GM12873 (cell line): ENCODE measurements at regions not wholly inside any gene's neighbourhood (a gene's known extent, or its start where the extent isn't known, plus 50 kb on each side); places are given as distances from the start of the nearest gene placed in this dataset.

Source experiments
- TF ChIP-seq, protein P1 (sequence below): IDR thresholded peaks from 2 replicates; pipeline ENCODE4 v1.5.1; 2012; ENCODE audit warnings: low read depth, mild to moderate bottlenecking, moderate library complexity, low read length, control low read depth; ENCODE audit not compliant: insufficient read depth; ENCODE audit errors: missing control alignments

DNA sequence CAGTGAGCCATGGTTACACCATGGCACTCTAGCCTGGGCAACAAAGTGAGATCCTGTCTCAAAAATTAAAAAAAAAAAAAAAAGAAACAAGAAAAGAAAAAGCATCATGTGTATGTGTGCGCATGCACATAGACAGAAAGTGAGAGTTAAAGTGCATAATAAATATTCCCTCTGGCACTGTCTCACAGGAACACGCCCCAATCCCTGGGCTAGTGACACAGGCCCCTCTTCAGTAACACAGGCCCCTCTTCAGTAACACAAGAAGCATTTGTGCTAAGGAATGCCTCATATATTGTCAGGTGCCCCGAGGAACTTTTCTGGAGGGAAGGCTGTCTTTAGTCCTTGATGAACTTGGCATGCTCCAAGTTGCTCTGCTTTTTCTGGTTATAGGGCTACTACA lies 57.5 kb downstream of the RPL27A start:
- TF ChIP-seq, protein P1, sequence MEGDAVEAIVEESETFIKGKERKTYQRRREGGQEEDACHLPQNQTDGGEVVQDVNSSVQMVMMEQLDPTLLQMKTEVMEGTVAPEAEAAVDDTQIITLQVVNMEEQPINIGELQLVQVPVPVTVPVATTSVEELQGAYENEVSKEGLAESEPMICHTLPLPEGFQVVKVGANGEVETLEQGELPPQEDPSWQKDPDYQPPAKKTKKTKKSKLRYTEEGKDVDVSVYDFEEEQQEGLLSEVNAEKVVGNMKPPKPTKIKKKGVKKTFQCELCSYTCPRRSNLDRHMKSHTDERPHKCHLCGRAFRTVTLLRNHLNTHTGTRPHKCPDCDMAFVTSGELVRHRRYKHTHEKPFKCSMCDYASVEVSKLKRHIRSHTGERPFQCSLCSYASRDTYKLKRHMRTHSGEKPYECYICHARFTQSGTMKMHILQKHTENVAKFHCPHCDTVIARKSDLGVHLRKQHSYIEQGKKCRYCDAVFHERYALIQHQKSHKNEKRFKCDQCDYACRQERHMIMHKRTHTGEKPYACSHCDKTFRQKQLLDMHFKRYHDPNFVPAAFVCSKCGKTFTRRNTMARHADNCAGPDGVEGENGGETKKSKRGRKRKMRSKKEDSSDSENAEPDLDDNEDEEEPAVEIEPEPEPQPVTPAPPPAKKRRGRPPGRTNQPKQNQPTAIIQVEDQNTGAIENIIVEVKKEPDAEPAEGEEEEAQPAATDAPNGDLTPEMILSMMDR: no peak

DNA sequence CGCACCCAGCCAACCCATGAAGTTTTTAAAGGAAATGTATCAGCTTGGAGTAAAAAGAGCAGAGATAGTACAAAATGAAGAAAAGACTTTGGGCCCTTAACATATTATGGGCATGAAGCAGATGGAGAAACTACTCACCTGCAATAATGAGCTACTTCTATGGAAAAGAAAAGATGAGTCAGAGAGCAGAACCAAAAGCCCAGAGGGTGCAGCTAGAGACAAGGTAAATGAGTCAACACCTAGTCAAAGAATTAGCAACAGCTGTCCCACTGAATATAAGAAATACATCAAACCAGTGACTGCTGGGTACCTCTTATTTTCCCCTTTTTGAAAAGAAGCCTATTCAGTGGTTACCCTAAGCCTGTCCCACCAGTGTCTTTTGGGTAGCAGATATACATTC lies 61.8 kb downstream of the RPL27A start:
- TF ChIP-seq, protein P1: no peak

DNA sequence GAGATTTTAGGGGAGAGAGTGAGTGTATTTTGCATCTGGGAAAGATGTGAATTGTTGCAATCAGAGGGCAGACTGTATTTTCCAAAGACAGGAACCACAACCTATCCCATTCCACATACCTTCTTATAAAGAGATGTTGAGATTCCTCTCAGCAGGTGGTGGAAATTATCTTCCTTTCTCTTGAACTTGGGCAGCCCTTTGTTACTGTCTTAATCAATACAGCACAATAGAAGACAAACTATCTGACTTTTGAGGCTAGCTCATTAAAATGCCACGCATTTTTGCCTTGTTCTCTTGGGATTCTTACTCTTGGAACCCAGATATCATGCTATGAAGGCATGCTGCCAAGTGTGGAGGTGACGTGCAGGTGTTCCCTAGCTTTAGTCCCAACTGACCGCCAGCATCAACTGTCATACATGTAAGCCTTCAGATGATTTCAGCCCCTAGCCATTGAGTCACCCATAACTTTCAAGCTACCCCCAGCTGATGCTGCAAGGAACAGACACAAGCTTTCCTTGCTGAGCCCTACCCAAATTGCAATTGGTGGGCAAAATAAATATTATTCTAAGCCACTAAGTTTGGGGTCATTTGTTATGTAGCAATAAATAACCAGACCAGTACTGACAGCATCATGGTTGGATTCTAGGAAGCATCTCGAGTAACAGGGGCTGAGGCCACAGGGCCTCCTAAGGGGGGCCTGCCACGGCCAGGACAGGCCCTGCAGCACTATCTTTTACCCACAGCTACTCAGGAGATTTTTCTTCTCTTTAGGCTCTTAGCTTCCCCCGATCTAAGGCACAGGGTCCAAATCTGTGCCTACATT lies 63.0 kb downstream of the RPL27A start:
- TF ChIP-seq, protein P1: no peak

DNA sequence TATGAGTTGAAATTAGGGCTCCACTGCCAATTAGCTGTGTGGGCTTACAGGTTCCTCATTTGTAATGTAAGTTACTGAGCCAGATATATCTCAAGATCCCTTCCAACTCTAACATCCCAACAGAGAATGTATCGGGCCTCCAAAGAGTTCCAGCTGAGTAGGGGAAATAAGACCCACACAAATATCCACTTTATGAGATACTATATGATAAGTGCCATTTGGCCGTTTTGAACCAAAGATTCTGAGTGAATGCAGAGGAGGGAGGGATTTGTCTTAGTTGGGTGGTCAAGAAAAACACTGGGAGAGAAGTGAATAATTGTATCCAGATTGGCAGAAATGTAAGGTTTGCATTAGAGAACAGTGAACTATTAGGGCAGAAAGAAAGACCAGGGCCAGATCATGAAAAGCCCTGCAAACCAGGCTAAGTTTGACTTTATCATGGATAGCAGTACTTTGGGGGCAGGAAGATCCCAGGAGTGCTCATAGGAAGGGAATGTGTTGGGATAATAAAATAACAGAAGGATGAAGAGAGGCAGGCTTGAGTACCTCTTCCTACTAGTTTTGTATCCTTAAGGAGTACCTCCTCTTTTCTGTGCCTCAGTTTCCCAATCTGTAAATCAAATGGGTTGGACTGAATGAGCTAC lies 63.9 kb downstream of the RPL27A start:
- TF ChIP-seq, protein P1: no peak

DNA sequence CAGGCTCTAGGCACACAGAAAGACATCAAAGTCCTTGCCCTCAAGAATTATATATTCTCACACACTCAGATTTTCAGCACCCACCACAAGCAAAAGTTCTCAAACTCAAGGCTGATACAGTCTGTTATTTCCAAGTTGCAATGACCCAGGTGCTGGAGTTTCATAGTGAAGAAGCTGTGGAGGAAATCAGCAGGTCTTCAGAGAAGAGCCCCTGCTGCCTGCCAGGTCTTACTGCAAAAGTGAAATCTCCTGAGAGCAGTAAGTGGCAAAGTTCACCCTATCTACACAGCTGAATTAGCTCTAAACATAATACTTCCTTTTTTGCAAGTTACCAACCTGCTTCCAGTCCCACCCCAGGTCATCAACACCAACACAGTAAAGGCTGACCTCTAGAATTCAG lies 64.6 kb downstream of the RPL27A start:
- TF ChIP-seq, protein P1: no peak

DNA sequence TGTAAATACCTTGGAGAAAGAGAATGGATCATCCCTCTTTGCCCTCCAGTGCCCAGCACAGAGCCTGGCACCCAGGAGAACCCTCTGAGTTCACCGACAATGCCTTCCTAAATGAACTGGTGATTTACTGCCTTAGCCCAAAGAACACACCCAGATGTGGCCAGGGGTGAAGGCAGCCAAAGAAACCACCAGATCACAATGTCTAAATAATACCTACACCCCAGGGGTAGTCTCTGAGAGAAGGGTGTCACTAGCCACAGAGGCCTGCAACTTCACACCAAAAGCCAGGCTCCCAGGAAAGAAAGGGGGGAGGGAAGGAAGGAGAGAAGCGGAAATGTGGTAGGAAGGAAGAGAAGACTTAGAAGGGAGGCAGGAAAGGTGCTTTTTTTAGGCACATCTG lies 65.7 kb downstream of the RPL27A start:
- TF ChIP-seq, protein P1: no peak

DNA sequence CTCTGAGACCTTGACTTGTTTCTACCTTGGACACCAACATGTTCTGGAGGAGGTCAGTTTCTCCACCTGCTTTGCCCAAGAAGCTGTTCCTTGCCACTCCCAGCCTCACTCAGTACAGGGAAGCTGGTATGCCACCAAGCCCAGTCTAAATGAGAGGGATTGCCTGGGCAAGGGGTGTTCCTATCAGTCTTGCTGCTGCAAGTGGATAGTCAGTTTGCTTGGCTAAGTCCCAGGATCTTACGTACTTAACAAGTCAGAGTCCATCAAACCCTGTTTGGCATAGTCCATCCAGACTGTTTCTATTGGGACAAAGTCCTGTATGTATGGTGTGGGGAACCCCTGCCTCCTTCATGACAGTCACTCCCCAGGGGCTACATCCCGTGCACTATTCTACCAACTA lies 66.6 kb downstream of the RPL27A start:
- TF ChIP-seq, protein P1: no peak
